Activated naive CD4-positive, alpha-beta T cell treated with Interleukin-2 at 50 U/mL for 16 hours (primary cell): ENCODE measurements at regions not wholly inside any gene's neighbourhood (a gene's known extent, or its start where the extent isn't known, plus 50 kb on each side); places are given as distances from the start of the nearest gene placed in this dataset.
A peak's percentile ranks its signal among the peaks of the same experiment; 100 is the strongest.

ENCODE experiments used
- DNase-seq: peaks from one replicate; pipeline ENCODE4 v3.0.0-alpha.2; 2020

- DNase-seq: no peak
Observed at GRCh38 chr10:4661511-4662255, 164.3 kb upstream of the AKR1E2 start.

- DNase-seq: no peak
Observed at GRCh38 chr10:4658777-4659176, 167.2 kb upstream of the AKR1E2 start.

GRCh38 chr10:4656576-4657194 lies 169.3 kb upstream of the AKR1E2 start:
- DNase-seq: peak; percentile 49

GRCh38 chr10:4655879-4656278 lies 170.1 kb upstream of the AKR1E2 start:
- DNase-seq: no peak

- no peak for DNase-seq
Observed at GRCh38 chr10:4655406-4655805, 170.6 kb upstream of the AKR1E2 start.

- DNase-seq: no peak
Observed at GRCh38 chr10:4654496-4654895, 171.5 kb upstream of the AKR1E2 start.

- no peak for DNase-seq
Observed at GRCh38 chr10:4653160-4653559, 172.8 kb upstream of the AKR1E2 start.

GRCh38 chr10:4652111-4653010 lies 173.6 kb upstream of the AKR1E2 start:
- peak; percentile 62 for DNase-seq

- peak; percentile 17 for DNase-seq
Observed at GRCh38 chr10:4651404-4652037, 174.5 kb upstream of the AKR1E2 start.

- DNase-seq: no peak
Observed at GRCh38 chr10:4650582-4650981, 175.4 kb upstream of the AKR1E2 start.

GRCh38 chr10:4649886-4650508 lies 176.0 kb upstream of the AKR1E2 start:
- DNase-seq: no peak

GRCh38 chr10:4649471-4649870 lies 176.5 kb upstream of the AKR1E2 start:
- no peak for DNase-seq

- no peak for DNase-seq
Observed at GRCh38 chr10:4648999-4649398, 177.0 kb upstream of the AKR1E2 start.

GRCh38 chr10:4647109-4647785 lies 178.8 kb upstream of the AKR1E2 start:
- DNase-seq: no peak

GRCh38 chr10:4646547-4646946 lies 179.5 kb upstream of the AKR1E2 start:
- DNase-seq: no peak

- DNase-seq: no peak
Observed at GRCh38 chr10:4645836-4646235, 180.2 kb upstream of the AKR1E2 start.

- DNase-seq: no peak
Observed at GRCh38 chr10:4643471-4643870, 182.5 kb upstream of the AKR1E2 start.

GRCh38 chr10:4639960-4640359 lies 186.0 kb upstream of the AKR1E2 start:
- no peak for DNase-seq

- DNase-seq: no peak
Observed at GRCh38 chr10:4638099-4638498, 187.9 kb upstream of the AKR1E2 start.

- no peak for DNase-seq
Observed at GRCh38 chr10:4637657-4638056, 188.3 kb upstream of the AKR1E2 start.

GRCh38 chr10:4635883-4636282 lies 190.1 kb upstream of the AKR1E2 start:
- DNase-seq: no peak

- no peak for DNase-seq
Observed at GRCh38 chr10:4635388-4635787, 190.6 kb upstream of the AKR1E2 start.
